IMR-90 (cell line): ENCODE measurements at regions not wholly inside any gene's neighbourhood (a gene's known extent, or its start where the extent isn't known, plus 50 kb on each side); places are given as distances from the start of the nearest gene placed in this dataset.

Experiments
- CEBPB ChIP-seq: IDR thresholded peaks from 2 replicates; pipeline ENCODE4 v1.6.1; 2012; ENCODE audit warnings: low read depth, low read length, improper control_type of control experiment
- CTCF ChIP-seq: conservative IDR thresholded peaks from 2 replicates; pipeline ENCODE4 v1.5.1; 2012; ENCODE audit warnings: mild to moderate bottlenecking, low read depth, low read length, improper control_type of control experiment
- MAFK ChIP-seq: IDR thresholded peaks from 2 replicates; pipeline ENCODE4 v1.6.1; 2012; ENCODE audit warnings: low read depth, low read length, improper control_type of control experiment
- MXI1 ChIP-seq: IDR thresholded peaks from 2 replicates; pipeline ENCODE4 v1.6.1; 2012; ENCODE audit warnings: low read depth, mild to moderate bottlenecking, low read length, moderate library complexity, borderline replicate concordance
- POLR2A ChIP-seq: IDR thresholded peaks from 2 replicates; pipeline ENCODE4 v1.6.1; 2012; ENCODE audit warnings: mild to moderate bottlenecking, low read depth, low read length
- RAD21 ChIP-seq: IDR thresholded peaks from 2 replicates; pipeline ENCODE4 v1.6.1; 2012; ENCODE audit warnings: low read length, improper control_type of control experiment
- RCOR1 ChIP-seq: IDR thresholded peaks from 2 replicates; pipeline ENCODE4 v1.6.1; 2012; ENCODE audit warnings: mild to moderate bottlenecking, low read length, improper control_type of control experiment; ENCODE audit not compliant: insufficient replicate concordance
- SMC3 ChIP-seq: fragments of 150-350 bp; IDR thresholded peaks from 2 replicates; pipeline ENCODE4 v1.6.1; 2016; ENCODE audit warnings: low read depth, mild to moderate bottlenecking, antibody characterized with exemption, low read length, moderate library complexity
- USF2 ChIP-seq: fragments of 150-350 bp; IDR thresholded peaks from 2 replicates; pipeline ENCODE4 v1.6.1; 2017; ENCODE audit warnings: mild to moderate bottlenecking, antibody characterized with exemption, low read length, low read depth

GRCh38 chr12:40559865-40560264 is 132.4 kb upstream of the CNTN1 start:
- TF ChIP-seq CEBPB (no peak), CTCF (no peak), MAFK (no peak), POLR2A (no peak), RAD21 (no peak), RCOR1 (no peak), SMC3 (no peak), USF2 (no peak), MXI1 (no peak)
